22Rv1 (cell line): ENCODE measurements at regions not wholly inside any gene's neighbourhood (a gene's known extent, or its start where the extent isn't known, plus 50 kb on each side); places are given as distances from the start of the nearest gene placed in this dataset.

Experiments
- H3K27ac ChIP-seq: fragments of 450-650 bp; 2 replicates; pipeline ENCODE4 v1.5.1; 2017
- CTCF ChIP-seq: fragments of 450-650 bp; IDR thresholded peaks from 2 replicates; pipeline ENCODE4 v1.5.1; 2017; ENCODE audit warnings: mild to moderate bottlenecking
- ZFX ChIP-seq: fragments of 450-650 bp; IDR thresholded peaks from 2 replicates; pipeline ENCODE4 v1.6.1; 2017; ENCODE audit warnings: antibody characterized with exemption, borderline replicate concordance

DNA sequence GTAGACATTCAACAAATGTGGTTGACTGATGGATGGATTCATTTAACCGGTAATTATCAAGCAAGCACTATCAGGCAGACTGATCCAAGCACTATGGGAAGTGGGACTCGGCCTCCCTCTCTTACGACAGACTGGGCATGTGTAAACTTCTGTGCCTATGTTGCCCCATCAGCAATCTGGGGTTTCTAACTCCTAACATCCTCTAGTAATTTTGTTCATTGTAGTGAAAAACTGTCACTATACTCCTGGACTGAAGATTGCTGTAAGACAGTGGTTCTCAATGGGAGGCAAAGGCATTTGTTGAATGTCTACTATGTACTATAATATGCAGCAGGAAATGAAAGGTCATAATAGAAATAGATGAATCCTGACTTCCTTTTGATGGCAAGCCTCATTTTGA lies 51.2 kb upstream of the CREB1 start:
- H3K27ac ChIP-seq: no peak overlapping the region
- TF ChIP-seq CTCF (no peak), ZFX (no peak)

- no peak for TF ChIP-seq CTCF
- TF ChIP-seq ZFX: no peak
- no peak overlapping the region for H3K27ac ChIP-seq
Measured at GRCh38 chr2:207479198-207479785, 50.5 kb upstream of the CREB1 start.
